Esophagus muscularis mucosa (tissue), 4 donors: ENCODE measurements at regions not wholly inside any gene's neighbourhood (a gene's known extent, or its start where the extent isn't known, plus 50 kb on each side); places are given as distances from the start of the nearest gene placed in this dataset.

Experiments
- DNase-seq: peaks from one replicate; pipeline ENCODE4 v3.0.0-alpha.2; 2017; ENCODE audit errors: extremely low spot score
- H3K27ac ChIP-seq, 4 donors: fragments of 200-600 bp; sonication (generic); replicated peaks in 1 of 4; 1 replicate in 3 of 4; 2 replicates in 1 of 4; pipeline ENCODE4 v1.5.1; 2016 to 2019; ENCODE audit warnings: mild to moderate bottlenecking in 1 of 4
- H3K27me3 ChIP-seq, 4 donors: fragments of 200-600 bp; sonication (generic); one replicate each; pipeline versions ENCODE4 v1.5.1 to v1.6.0; 2016 to 2019
- H3K36me3 ChIP-seq, 4 donors: fragments of 200-600 bp; sonication (generic); one replicate each; pipeline ENCODE4 v1.5.1; 2016 to 2019
- H3K4me1 ChIP-seq, 4 donors: fragments of 200-600 bp; sonication (generic); one replicate each; pipeline ENCODE4 v1.5.1; 2016 to 2019
- H3K4me3 ChIP-seq, 4 donors: fragments of 200-600 bp; sonication (generic); 1 replicate in 2 of 4; 2 replicates in 2 of 4; pipeline ENCODE4 v1.5.1; 2016 to 2019; ENCODE audit warnings: mild to moderate bottlenecking in 4 of 4, moderate library complexity in 1 of 4
- H3K9me3 ChIP-seq, 4 donors: fragments of 200-600 bp; sonication (generic); 1 replicate in 3 of 4; 2 replicates in 1 of 4; pipeline ENCODE4 v1.5.1; 2016 to 2019
- EP300 ChIP-seq: sonication (generic); formaldehyde crosslinking; IDR thresholded peaks from one replicate; pipeline ENCODE4 v1.6.1; 2017; ENCODE audit warnings: antibody characterized with exemption
- POLR2A ChIP-seq: fragments of 450-650 bp; IDR thresholded peaks from one replicate; pipeline ENCODE4 v1.6.1; 2017; ENCODE audit warnings: antibody characterized with exemption, moderate library complexity, mild to moderate bottlenecking, low read depth
- POLR2AphosphoS5 ChIP-seq, 2 donors: sonication (generic); formaldehyde crosslinking; IDR thresholded peaks; one replicate each; pipeline ENCODE4 v1.6.1; 2017; ENCODE audit warnings: antibody characterized with exemption in 2 of 2
- WGBS: methylation state at CpG from one replicate; pipeline ENCODE4 v1.1.5; 2018; 5-methylcytosine and 5-hydroxymethylcytosine counted together
- intact Hi-C: fragments of 100-400 bp; cut with DNase I; formaldehyde crosslinking; loops from one replicate; pipeline ENCODE4 v1.15.1; 2023
- TF ChIP-seq, protein P1 (sequence below), 3 experiments: fragments of 200-600 bp in 2 of 3; fragments of 450-650 bp in 1 of 3; sonication (generic) in 2 of 3; IDR thresholded peaks; one replicate each; pipeline ENCODE4 v1.5.1; 2017 to 2019; ENCODE audit warnings: antibody characterized with exemption in 3 of 3, mild to moderate bottlenecking in 2 of 3, moderate library complexity in 1 of 3

GRCh38 chr3:120544361-120544760, 51.8 kb upstream of the NDUFB4 start:
- no peak overlapping the region for H3K4me3 ChIP-seq

GRCh38 chr3:120536642-120537041, 59.5 kb upstream of the NDUFB4 start:
- Histone ChIP-seq H3K27me3 (no peaks in the 10 kb centered on the region), H3K9me3 (peaks cover 0 to 13% (median 11%) of the 10 kb centered on the region in 4 donors), H3K4me3 (no peak overlapping the region), H3K27ac (no peak overlapping the region), H3K36me3 (no peaks in the 10 kb centered on the region), H3K4me1 (peaks cover 0 to 6% (median 1%) of the 10 kb centered on the region in 4 donors)
- WGBS = 43% methylated on average over 3 of the region's 3 CpGs
- intact Hi-C loops = no loop called here
- no peak for DNase-seq
- TF ChIP-seq POLR2A = no peak
- TF ChIP-seq, protein P1, sequence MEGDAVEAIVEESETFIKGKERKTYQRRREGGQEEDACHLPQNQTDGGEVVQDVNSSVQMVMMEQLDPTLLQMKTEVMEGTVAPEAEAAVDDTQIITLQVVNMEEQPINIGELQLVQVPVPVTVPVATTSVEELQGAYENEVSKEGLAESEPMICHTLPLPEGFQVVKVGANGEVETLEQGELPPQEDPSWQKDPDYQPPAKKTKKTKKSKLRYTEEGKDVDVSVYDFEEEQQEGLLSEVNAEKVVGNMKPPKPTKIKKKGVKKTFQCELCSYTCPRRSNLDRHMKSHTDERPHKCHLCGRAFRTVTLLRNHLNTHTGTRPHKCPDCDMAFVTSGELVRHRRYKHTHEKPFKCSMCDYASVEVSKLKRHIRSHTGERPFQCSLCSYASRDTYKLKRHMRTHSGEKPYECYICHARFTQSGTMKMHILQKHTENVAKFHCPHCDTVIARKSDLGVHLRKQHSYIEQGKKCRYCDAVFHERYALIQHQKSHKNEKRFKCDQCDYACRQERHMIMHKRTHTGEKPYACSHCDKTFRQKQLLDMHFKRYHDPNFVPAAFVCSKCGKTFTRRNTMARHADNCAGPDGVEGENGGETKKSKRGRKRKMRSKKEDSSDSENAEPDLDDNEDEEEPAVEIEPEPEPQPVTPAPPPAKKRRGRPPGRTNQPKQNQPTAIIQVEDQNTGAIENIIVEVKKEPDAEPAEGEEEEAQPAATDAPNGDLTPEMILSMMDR (IDR thresholded peaks at IDR 0.05) = no peak
- no peak for TF ChIP-seq EP300
- no peak for TF ChIP-seq POLR2AphosphoS5 (IDR thresholded peaks at IDR 0.05)

More at GRCh38 chr3:120544361-120544760, 51.8 kb upstream of the NDUFB4 start:
- peak; percentile 19 for DNase-seq
- WGBS = no CpG with 5 or more reads among the region's 2 CpGs
- Histone ChIP-seq H3K4me1 (no peaks in the 10 kb centered on the region), H3K27me3 (no peaks in the 10 kb centered on the region), H3K27ac (no peak overlapping the region), H3K36me3 (no peaks in the 10 kb centered on the region), H3K9me3 (peaks cover 0 to 20% (median 15%) of the 10 kb centered on the region in 4 donors)
- intact Hi-C loops = no loop called here
- no peak for TF ChIP-seq EP300
- TF ChIP-seq POLR2AphosphoS5 (IDR thresholded peaks at IDR 0.05) = no peak
- TF ChIP-seq, protein P1 (IDR thresholded peaks at IDR 0.05) = no peak
- TF ChIP-seq POLR2A = no peak

- Histone ChIP-seq H3K36me3 (no peaks in the 10 kb centered on the region), H3K9me3 (no peaks in the 10 kb centered on the region), H3K4me3 (no peak overlapping the region), H3K27ac (no peak overlapping the region), H3K4me1 (peaks cover 0 to 6% (median 1%) of the 10 kb centered on the region in 4 donors), H3K27me3 (no peaks in the 10 kb centered on the region)
- WGBS = 73% methylated on average over 2 of the region's 2 CpGs
- no peak for DNase-seq
- intact Hi-C loops = no loop called here
- TF ChIP-seq, protein P1 (IDR thresholded peaks at IDR 0.05) = no peak
- TF ChIP-seq POLR2AphosphoS5 (IDR thresholded peaks at IDR 0.05) (no peak), EP300 (no peak), POLR2A (no peak)
Measured at GRCh38 chr3:120532969-120533368, 63.2 kb upstream of the NDUFB4 start.

DNA sequence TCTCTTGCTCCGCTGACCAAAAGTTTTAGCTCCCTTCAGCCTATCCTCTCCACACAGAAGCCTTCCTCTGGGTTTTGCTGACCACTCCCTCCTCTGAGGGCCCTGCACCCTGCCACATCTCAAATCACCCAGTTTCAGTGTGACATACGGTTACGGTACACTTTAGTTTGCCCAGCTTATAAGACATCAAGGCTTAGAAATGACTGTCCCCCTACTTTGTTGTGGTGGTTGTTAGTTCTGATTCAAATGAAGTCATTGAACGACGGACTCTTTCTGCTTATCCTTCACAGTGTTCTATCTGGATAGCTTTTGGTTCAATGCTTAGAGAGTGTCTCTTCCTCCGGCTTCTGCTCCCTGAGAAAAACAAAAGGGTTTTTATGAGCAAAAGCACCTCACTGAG, 68.0 kb upstream of the NDUFB4 start:
- WGBS = 89% methylated on average over 6 of the region's 6 CpGs
- no peak for DNase-seq
- Histone ChIP-seq H3K27me3 (no peaks in the 10 kb centered on the region), H3K9me3 (no peaks in the 10 kb centered on the region), H3K27ac (no peak overlapping the region), H3K36me3 (no peaks in the 10 kb centered on the region), H3K4me1 (no peaks in the 10 kb centered on the region), H3K4me3 (no peak overlapping the region)
- TF ChIP-seq EP300 (no peak), POLR2AphosphoS5 (IDR thresholded peaks at IDR 0.05) (no peak), POLR2A (no peak)
- TF ChIP-seq, protein P1 (IDR thresholded peaks at IDR 0.05) = no peak
- intact Hi-C loops = no loop called here
